ENCODE measurements at regions not wholly inside any gene's neighbourhood (a gene's known extent, or its start where the extent isn't known, plus 50 kb on each side); places are given as distances from the start of the nearest gene placed in this dataset.
A peak's percentile ranks its signal among the peaks of the same experiment; 100 is the strongest.

- no peak for TF ChIP-seq CTCF (IDR thresholded peaks at IDR 0.05; ENCODE audit: low read depth, low read length, missing control alignments)
- Histone ChIP-seq H3K4me3 (ENCODE audit: low read depth, low read length) (no peak overlapping the region), H3K27me3 (replicated peaks) (no peaks in the 10 kb centered on the region), H3K36me3 (replicated peaks) (no peaks in the 10 kb centered on the region), H3K27ac (no peak overlapping the region)
- in situ Hi-C loops (cut with HindIII; ENCODE audit: low pct_ligation_motif_present, low sequenced_read_pairs), result no loop called here
- DNase-seq, result no peak
These were observed 712.7 kb downstream of the DHX35 start for GRCh38 chr20:39674842-39675241.

- in situ Hi-C loops (cut with HindIII; ENCODE audit: low pct_ligation_motif_present, low sequenced_read_pairs), result no loop called here
- TF ChIP-seq CTCF (IDR thresholded peaks at IDR 0.05; ENCODE audit: low read depth, low read length, missing control alignments), result no peak
These were observed 708.8 kb downstream of the DHX35 start for GRCh38 chr20:39670988-39671387.

GRCh38 chr20:39669659-39670058, 707.5 kb downstream of the DHX35 start:
- in situ Hi-C loops (cut with HindIII; ENCODE audit: low pct_ligation_motif_present, low sequenced_read_pairs), result no loop called here
- no peak overlapping the region for H3K27ac ChIP-seq

More at GRCh38 chr20:39670988-39671387, 708.8 kb downstream of the DHX35 start:
- Histone ChIP-seq H3K27ac (no peak overlapping the region), H3K27me3 (replicated peaks) (no peaks in the 10 kb centered on the region), H3K4me3 (ENCODE audit: low read depth, low read length) (no peak overlapping the region), H3K36me3 (replicated peaks) (no peaks in the 10 kb centered on the region)
- DNase-seq, result no peak

GRCh38 chr20:39668038-39668437, 705.9 kb downstream of the DHX35 start:
- H3K36me3 ChIP-seq (replicated peaks), result no peaks in the 10 kb centered on the region
- H3K27ac ChIP-seq, result no peak overlapping the region
- no peak for DNase-seq
- in situ Hi-C loops (cut with HindIII; ENCODE audit: low pct_ligation_motif_present, low sequenced_read_pairs), result no loop called here
- H3K27me3 ChIP-seq (replicated peaks), result no peaks in the 10 kb centered on the region
- H3K4me3 ChIP-seq (ENCODE audit: low read depth, low read length), result no peak overlapping the region
- TF ChIP-seq CTCF (IDR thresholded peaks at IDR 0.05; ENCODE audit: low read depth, low read length, missing control alignments), result no peak

More at GRCh38 chr20:39669659-39670058, 707.5 kb downstream of the DHX35 start:
- no peak for DNase-seq
- no peak overlapping the region for H3K4me3 ChIP-seq (ENCODE audit: low read depth, low read length)
- H3K27me3 ChIP-seq (replicated peaks), result no peaks in the 10 kb centered on the region
- no peak for TF ChIP-seq CTCF (IDR thresholded peaks at IDR 0.05; ENCODE audit: low read depth, low read length, missing control alignments)
- no peaks in the 10 kb centered on the region for H3K36me3 ChIP-seq (replicated peaks)

GRCh38 chr20:39661833-39662232, 699.7 kb downstream of the DHX35 start:
- DNase-seq, result peak; percentile 58
- Histone ChIP-seq H3K36me3 (replicated peaks) (no peaks in the 10 kb centered on the region), H3K27me3 (replicated peaks) (no peaks in the 10 kb centered on the region), H3K27ac (no peak overlapping the region), H3K4me3 (ENCODE audit: low read depth, low read length) (no peak overlapping the region)
- in situ Hi-C loops (cut with HindIII; ENCODE audit: low pct_ligation_motif_present, low sequenced_read_pairs), result no loop called here
- TF ChIP-seq CTCF (IDR thresholded peaks at IDR 0.05; ENCODE audit: low read depth, low read length, missing control alignments), result no peak

- in situ Hi-C loops (cut with HindIII; ENCODE audit: low pct_ligation_motif_present, low sequenced_read_pairs), result no loop called here
- H3K27me3 ChIP-seq (replicated peaks), result no peaks in the 10 kb centered on the region
- peak overlapping the region; percentile 83 for H3K27ac ChIP-seq
- no peak for DNase-seq
- no peak for TF ChIP-seq CTCF (IDR thresholded peaks at IDR 0.05; ENCODE audit: low read depth, low read length, missing control alignments)
- H3K4me3 ChIP-seq (ENCODE audit: low read depth, low read length), result no peak overlapping the region
- no peaks in the 10 kb centered on the region for H3K36me3 ChIP-seq (replicated peaks)
These were observed 698.8 kb downstream of the DHX35 start for GRCh38 chr20:39660965-39661364.
